ENCODE measurements at regions not wholly inside any gene's neighbourhood (a gene's known extent, or its start where the extent isn't known, plus 50 kb on each side); places are given as distances from the start of the nearest gene placed in this dataset.

DNA sequence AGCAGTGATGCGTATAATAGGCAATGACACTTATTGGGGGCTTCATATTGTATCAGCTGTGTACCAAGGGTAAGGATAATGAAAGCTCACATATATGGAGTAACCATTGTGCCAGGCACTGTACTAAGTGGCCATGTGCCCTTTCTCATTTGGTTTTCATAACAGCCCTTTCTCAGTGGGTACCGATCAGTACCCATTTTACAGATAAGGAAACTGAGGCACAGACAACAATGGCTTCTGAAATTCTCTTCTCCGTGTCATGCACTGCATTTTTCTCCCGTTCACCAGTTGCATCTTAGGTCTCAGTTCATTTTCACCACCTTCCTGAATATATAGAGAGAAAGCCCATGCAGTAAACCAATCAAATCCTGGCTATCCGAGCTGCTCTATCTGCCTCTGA, 216.7 kb upstream of the RBFOX1 start (continued):
- TF ChIP-seq, protein P1, sequence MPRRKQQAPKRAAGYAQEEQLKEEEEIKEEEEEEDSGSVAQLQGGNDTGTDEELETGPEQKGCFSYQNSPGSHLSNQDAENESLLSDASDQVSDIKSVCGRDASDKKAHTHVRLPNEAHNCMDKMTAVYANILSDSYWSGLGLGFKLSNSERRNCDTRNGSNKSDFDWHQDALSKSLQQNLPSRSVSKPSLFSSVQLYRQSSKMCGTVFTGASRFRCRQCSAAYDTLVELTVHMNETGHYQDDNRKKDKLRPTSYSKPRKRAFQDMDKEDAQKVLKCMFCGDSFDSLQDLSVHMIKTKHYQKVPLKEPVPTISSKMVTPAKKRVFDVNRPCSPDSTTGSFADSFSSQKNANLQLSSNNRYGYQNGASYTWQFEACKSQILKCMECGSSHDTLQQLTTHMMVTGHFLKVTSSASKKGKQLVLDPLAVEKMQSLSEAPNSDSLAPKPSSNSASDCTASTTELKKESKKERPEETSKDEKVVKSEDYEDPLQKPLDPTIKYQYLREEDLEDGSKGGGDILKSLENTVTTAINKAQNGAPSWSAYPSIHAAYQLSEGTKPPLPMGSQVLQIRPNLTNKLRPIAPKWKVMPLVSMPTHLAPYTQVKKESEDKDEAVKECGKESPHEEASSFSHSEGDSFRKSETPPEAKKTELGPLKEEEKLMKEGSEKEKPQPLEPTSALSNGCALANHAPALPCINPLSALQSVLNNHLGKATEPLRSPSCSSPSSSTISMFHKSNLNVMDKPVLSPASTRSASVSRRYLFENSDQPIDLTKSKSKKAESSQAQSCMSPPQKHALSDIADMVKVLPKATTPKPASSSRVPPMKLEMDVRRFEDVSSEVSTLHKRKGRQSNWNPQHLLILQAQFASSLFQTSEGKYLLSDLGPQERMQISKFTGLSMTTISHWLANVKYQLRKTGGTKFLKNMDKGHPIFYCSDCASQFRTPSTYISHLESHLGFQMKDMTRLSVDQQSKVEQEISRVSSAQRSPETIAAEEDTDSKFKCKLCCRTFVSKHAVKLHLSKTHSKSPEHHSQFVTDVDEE (CRISPR knock-in tag; IDR thresholded peaks at IDR 0.05) = no peak
- TF ChIP-seq CSDC2 (CRISPR knock-in tag; IDR thresholded peaks at IDR 0.05) (no peak), TOX (CRISPR knock-in tag; IDR thresholded peaks at IDR 0.05; ENCODE audit: borderline replicate concordance) (no peak)

DNA sequence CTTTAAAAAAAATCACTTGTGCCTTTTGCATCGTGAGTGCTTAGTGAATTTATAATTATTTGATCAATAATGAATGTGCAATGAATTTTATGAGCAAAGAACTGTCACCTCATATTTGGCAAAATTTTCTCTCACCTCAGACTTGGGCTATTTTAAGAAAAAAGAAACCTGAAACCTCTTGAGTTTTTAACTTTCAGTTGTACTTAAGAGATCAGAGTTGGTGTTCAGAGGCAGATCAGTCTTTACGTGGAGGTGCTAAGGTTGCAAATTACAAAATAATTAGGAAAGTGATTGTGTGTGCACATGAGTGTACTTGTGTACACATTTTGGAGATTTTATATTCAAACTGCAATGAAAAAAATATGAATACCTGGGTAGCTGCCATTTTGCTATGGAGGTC, 218.7 kb upstream of the RBFOX1 start:
- TF ChIP-seq SNAI2 (CRISPR knock-in tag; IDR thresholded peaks at IDR 0.05) = no peak
- TF ChIP-seq ARNTL (CRISPR knock-in tag; IDR thresholded peaks at IDR 0.05; ENCODE audit: borderline replicate concordance, low read depth) = no peak
- TF ChIP-seq TCF4 (CRISPR knock-in tag; IDR thresholded peaks at IDR 0.05; ENCODE audit: borderline replicate concordance) = no peak
- no peak for ATAC-seq

DNA sequence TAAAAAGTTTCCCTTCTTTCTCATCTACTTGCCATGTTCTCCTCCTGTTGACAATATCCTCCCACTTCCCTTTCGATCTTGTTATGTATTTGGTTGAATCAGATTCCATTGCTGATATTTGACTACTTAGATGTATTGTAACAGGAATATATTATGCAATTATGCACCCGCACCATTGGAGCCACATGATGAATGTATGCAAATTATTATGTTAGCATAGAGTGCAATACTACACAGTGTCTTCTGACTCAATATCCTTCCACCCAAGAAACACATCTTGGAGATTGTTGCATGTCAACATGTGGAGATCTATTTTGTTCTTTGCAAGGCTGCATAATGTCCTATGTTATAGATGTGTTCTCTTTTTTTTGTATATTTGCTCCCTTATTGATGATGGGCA, 219.2 kb upstream of the RBFOX1 start:
- TF ChIP-seq SNAI2 (CRISPR knock-in tag; IDR thresholded peaks at IDR 0.05) = no peak
- no peak for TF ChIP-seq ARNTL (CRISPR knock-in tag; IDR thresholded peaks at IDR 0.05; ENCODE audit: borderline replicate concordance, low read depth)
- TF ChIP-seq PPARA (CRISPR knock-in tag; IDR thresholded peaks at IDR 0.05; ENCODE audit: borderline replicate concordance) = no peak
- no peak for TF ChIP-seq ZNF70 (CRISPR knock-in tag; IDR thresholded peaks at IDR 0.05)
- no peak for TF ChIP-seq RARB (CRISPR knock-in tag; IDR thresholded peaks at IDR 0.05)
- no peak for TF ChIP-seq ESRRG (CRISPR knock-in tag; IDR thresholded peaks at IDR 0.05)
- TF ChIP-seq ZFP30 (CRISPR knock-in tag; IDR thresholded peaks at IDR 0.05) = no peak
- no peak for TF ChIP-seq TOX (CRISPR knock-in tag; IDR thresholded peaks at IDR 0.05; ENCODE audit: borderline replicate concordance)
- TF ChIP-seq, protein P2, sequence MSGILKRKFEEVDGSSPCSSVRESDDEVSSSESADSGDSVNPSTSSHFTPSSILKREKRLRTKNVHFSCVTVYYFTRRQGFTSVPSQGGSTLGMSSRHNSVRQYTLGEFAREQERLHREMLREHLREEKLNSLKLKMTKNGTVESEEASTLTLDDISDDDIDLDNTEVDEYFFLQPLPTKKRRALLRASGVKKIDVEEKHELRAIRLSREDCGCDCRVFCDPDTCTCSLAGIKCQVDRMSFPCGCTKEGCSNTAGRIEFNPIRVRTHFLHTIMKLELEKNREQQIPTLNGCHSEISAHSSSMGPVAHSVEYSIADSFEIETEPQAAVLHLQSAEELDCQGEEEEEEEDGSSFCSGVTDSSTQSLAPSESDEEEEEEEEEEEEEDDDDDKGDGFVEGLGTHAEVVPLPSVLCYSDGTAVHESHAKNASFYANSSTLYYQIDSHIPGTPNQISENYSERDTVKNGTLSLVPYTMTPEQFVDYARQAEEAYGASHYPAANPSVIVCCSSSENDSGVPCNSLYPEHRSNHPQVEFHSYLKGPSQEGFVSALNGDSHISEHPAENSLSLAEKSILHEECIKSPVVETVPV (CRISPR knock-in tag; IDR thresholded peaks at IDR 0.05) = no peak
- TF ChIP-seq ZC3H10 (CRISPR knock-in tag; IDR thresholded peaks at IDR 0.05) = no peak
- TF ChIP-seq GLIS3 (CRISPR knock-in tag; IDR thresholded peaks at IDR 0.05) = no peak
- no peak for TF ChIP-seq OSR1 (CRISPR knock-in tag; IDR thresholded peaks at IDR 0.05)
- TF ChIP-seq, protein P3, sequence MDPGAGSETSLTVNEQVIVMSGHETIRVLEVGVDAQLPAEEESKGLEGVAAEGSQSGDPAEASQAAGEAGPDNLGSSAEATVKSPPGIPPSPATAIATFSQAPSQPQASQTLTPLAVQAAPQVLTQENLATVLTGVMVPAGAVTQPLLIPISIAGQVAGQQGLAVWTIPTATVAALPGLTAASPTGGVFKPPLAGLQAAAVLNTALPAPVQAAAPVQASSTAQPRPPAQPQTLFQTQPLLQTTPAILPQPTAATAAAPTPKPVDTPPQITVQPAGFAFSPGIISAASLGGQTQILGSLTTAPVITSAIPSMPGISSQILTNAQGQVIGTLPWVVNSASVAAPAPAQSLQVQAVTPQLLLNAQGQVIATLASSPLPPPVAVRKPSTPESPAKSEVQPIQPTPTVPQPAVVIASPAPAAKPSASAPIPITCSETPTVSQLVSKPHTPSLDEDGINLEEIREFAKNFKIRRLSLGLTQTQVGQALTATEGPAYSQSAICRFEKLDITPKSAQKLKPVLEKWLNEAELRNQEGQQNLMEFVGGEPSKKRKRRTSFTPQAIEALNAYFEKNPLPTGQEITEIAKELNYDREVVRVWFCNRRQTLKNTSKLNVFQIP (CRISPR knock-in tag; IDR thresholded peaks at IDR 0.05; ENCODE audit: borderline replicate concordance, low read depth) = no peak
- no peak for TF ChIP-seq ZNF8 (CRISPR knock-in tag; IDR thresholded peaks at IDR 0.05)
- TF ChIP-seq, protein P4, sequence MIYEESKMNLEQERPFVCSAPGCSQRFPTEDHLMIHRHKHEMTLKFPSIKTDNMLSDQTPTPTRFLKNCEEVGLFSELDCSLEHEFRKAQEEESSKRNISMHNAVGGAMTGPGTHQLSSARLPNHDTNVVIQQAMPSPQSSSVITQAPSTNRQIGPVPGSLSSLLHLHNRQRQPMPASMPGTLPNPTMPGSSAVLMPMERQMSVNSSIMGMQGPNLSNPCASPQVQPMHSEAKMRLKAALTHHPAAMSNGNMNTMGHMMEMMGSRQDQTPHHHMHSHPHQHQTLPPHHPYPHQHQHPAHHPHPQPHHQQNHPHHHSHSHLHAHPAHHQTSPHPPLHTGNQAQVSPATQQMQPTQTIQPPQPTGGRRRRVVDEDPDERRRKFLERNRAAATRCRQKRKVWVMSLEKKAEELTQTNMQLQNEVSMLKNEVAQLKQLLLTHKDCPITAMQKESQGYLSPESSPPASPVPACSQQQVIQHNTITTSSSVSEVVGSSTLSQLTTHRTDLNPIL (CRISPR knock-in tag; IDR thresholded peaks at IDR 0.05; ENCODE audit: low read depth) = no peak
- no peak for TF ChIP-seq ISL1 (CRISPR knock-in tag; IDR thresholded peaks at IDR 0.05)
- TF ChIP-seq ZFP3 (CRISPR knock-in tag; IDR thresholded peaks at IDR 0.05) = no peak
- no peak for ATAC-seq

DNA sequence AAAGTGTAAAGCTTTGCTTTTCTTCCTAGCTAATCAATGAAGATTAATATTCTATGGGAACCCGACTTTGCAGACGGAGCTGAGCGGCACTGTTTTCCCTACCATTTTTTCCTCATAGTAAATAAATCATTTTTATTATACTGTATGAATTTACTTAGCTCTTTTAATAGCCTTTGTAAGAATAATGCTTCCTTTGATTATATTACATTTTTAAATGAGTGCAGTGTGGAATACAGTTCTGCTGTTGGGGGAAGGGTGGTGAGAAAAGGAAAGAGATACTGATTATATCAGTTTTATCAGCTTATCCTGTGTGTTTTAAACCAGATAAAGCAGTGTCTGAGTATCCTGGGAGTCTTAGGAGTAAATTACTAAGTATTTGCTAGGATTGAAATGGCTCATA, 221.4 kb upstream of the RBFOX1 start:
- no peak for ATAC-seq
- TF ChIP-seq ESRRG (CRISPR knock-in tag; IDR thresholded peaks at IDR 0.05) (no peak), RARB (CRISPR knock-in tag; IDR thresholded peaks at IDR 0.05) (no peak), ZNF565 (CRISPR knock-in tag; conservative IDR thresholded peaks at IDR 0.05; ENCODE audit: low read depth) (no peak), BACH2 (CRISPR knock-in tag; IDR thresholded peaks at IDR 0.05; ENCODE audit: borderline replicate concordance) (no peak), GLIS3 (CRISPR knock-in tag; IDR thresholded peaks at IDR 0.05) (no peak), TCF4 (CRISPR knock-in tag; IDR thresholded peaks at IDR 0.05; ENCODE audit: borderline replicate concordance) (no peak), ZFP3 (CRISPR knock-in tag; IDR thresholded peaks at IDR 0.05) (no peak), ZNF70 (CRISPR knock-in tag; IDR thresholded peaks at IDR 0.05) (no peak), CSDC2 (CRISPR knock-in tag; IDR thresholded peaks at IDR 0.05) (no peak), TOX (CRISPR knock-in tag; IDR thresholded peaks at IDR 0.05; ENCODE audit: borderline replicate concordance) (no peak), ZNF8 (CRISPR knock-in tag; IDR thresholded peaks at IDR 0.05) (no peak), ZC3H10 (CRISPR knock-in tag; IDR thresholded peaks at IDR 0.05) (no peak)
- TF ChIP-seq, protein P3 (CRISPR knock-in tag; IDR thresholded peaks at IDR 0.05; ENCODE audit: borderline replicate concordance, low read depth) = no peak
- TF ChIP-seq, protein P1 (CRISPR knock-in tag; IDR thresholded peaks at IDR 0.05) = no peak
- TF ChIP-seq, protein P2 (CRISPR knock-in tag; IDR thresholded peaks at IDR 0.05) = no peak

All from SK-N-SH treated with all-trans-retinoic acid at 6 μM for 48 hours (cell line).